ENCODE measurements at regions not wholly inside any gene's neighbourhood (a gene's known extent, or its start where the extent isn't known, plus 50 kb on each side); places are given as distances from the start of the nearest gene placed in this dataset.
"Not testable (repeated sequence)": the region's sequence is repeated elsewhere in the genome, so short reads cannot be mapped to it uniquely, and the experiment has no call there.

DNA sequence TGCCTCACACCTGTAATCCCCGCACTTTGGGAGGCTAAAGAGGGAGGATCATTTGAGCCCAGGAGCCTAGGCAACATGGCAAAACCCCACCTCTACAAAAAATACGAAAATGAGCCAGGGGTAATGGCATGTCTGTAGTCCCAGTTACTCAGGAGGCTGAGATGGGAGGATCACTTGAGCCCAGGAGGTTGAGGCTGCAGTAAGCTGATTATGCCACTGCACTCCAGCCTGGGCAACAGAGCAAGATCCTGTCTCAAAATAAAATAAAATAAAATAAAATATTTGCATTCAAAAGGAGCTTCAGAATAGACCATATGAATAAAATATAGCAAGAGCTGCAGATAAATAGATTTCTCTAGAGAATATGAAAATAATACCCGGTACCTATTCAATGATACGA is 71.5 kb upstream of the ATF7IP2 start:
- no peak for DNase-seq (ENCODE audit: low read depth in 2 of 2)

DNA sequence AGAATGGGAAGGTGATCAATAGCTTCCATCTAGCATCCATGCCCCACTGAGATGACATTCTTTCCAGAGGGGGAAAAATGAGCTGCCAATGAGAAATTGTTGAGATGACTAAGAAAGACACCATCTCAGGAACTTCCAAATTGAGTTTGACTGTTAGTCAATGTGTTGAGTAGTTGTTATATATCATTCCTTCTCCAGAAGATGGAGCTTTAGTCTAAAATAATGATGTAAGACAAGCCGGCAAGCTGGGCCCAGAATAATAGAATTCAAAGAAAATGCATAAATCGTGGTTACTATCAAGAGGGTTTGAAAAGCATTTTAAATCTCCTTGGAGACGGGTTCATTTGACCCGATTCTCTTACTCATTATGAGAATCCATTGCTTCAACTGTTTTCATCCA is 71.0 kb upstream of the ATF7IP2 start:
- no peak for DNase-seq (ENCODE audit: low read depth in 2 of 2)

DNA sequence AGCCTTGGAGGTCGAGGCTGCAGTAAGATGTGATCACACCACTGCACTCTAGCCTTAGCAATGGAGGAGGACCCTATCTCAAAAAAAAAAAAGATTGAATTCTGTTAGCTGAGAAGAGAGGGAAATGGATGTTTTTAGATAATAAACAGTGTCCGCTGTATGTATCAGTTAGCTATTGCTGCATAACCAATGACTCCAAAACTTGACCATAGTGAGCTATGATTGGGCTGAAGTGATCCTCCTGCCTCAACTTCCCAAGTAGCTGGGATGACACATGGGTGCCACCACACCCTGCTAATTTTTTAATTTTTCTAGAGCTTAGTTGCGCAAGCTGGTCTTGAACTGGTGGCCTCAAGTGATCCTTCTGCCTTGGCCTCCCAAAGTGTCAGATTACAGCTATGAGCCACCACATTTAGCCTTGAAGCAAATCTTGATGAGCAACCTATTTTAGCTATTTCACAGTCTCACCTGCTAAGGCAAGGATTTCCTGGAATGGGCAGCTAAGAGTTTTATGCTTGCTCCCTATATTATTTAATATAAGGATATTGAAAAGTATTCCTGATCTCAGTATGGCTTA is 68.3 kb upstream of the ATF7IP2 start:
- DNase-seq (ENCODE audit: low read depth in 2 of 2): no peak

DNA sequence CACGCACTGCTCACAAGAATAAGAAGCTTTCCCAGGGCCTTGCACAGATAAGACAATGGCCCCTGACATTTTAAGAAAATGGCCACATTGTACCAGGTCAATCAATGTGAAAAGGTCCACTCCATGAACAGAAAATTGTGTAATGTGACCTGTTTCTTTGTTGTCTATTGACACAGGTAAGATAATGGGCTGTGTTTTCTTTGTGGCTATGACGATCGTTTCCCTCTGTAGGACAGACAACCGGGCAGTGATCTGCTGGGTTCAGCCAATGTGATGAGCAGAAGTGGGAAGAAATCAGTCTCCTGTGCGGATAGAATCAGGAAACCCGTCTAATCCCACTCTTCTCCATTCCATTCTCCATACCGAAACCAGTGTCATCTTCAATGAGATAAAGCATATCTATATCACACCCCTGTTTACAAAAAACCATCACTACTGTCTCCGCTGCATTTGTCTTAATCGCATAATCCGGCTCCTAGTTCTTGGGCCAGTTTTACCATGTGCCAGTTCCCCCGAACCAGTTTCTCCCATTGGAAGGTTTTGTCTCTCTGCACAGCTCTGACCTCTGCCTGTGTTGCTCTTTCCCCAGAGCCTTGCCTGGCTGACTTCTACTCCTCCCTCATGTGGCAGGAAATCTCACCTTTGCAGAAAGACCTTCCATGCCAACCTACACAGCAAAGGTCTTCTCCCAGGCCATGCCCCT is 66.9 kb upstream of the ATF7IP2 start:
- DNase-seq (ENCODE audit: low read depth in 2 of 2): no peak

DNA sequence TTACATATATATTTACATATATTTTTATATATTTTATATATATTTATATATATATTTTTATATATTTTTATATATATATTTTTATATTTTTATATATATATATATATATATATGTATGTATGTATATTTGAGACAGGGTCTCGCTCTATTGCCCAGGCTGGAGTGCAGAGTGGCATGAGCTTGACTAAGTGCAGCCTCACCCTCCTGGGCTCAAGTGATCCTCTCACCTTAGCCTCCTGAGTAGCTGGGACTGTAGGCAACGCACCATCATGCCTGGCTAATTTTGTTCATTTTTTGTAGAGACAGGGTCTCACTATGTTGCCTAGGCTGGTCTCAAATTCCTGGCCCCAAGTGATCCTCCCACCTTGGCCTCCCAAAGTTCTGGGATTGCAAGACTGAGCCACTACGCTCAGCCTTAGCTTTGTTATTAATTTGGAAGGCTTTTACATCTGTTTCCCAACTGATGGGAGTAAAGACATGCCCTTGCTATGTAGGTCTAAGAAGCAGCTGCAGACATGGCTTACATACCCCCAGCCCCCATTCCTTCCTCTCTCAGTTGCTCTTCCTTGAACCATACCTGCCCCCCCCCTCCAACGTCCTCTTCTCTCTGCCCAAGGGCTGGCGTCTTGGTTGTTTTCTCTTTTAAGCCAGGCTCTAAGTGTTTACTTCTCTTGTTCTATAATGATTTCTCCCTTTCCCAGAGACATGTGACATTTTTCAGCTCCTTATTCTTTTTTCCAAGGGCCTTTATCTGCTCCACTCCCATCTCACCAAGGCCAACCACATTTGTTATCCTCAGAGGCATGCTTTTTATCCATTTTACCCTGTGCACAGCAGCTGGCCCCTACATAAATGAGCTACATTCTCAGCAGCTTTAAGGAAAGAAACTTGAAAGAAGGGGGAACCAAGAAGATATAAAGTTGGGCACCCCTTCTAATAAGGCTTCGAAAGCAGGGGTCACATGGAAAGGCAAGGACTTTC is 64.2 kb upstream of the ATF7IP2 start:
- DNase-seq (ENCODE audit: low read depth in 2 of 2): no peak

DNA sequence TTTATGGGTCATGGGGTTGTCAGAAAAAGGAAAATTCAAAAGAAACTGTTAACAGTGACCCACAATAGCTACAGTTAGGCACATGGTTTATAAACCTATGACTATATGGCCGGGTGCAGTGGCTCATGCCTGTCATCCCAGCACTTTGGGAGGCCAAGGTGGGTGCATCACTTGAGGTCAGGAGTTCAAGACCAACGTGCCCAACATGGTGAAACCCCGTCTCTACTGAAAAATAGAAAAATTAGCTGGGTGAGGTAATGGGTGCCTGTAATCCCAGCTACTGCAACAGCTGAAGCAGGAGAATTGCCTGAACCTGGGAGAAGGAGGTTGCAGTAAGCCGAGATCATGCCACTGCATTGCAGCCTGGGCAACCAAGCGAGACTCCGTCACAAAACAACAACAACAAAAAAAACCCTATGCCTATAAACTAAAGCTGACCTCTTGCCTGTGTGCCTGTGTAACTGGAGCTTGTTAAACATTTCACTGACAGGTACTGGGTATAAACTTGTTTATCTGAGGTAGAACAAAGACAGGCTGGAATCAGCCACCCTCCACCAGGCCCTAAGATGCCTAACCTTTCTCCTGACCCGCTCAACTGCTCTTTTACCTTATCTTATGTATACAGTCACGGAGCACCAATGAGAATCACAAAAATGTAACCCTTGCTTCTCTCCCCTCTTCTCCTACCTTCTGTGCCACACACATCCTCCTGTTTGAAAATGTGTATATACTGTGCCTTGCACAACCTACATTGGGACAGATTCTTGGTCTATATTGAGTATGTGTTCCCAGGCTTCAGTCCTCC is 62.9 kb upstream of the ATF7IP2 start:
- DNase-seq (ENCODE audit: low read depth in 2 of 2): no peak

DNA sequence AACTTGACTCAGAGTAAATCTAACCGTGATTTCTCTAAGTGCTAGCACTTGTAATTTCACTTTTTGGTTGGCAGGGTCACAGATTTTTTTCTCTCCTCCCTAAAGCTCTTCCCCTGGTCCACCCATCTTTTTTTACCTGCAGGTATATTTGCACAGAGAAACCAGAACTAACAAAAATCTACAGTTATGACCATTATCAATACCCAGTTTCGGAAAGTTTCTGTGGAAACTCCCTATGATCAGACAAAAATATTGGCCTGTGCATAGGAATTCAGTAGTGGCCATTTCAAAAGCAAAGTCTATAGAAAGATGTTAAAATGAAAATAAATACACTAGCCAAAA is 62.4 kb upstream of the ATF7IP2 start:
- DNase-seq (ENCODE audit: low read depth in 2 of 2): no peak

DNA sequence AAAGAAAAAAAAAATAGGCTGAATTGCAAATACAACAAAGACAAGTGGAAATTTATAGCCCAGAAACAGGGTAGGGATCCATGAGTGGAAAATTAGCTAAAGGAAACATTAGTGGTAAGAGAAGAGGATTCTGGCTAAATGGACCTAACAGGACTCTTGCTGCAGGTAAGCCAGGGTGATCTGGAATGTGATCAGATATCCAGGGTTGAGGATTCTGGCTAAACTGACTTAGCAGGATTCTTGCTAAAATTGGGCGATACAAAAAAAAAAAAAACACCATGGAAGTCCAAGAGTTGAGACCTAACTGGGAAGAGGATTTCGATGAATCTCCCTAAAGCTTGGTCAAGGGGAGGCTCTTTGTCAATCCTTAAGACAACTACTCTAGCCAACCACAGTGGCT is 61.7 kb upstream of the ATF7IP2 start:
- DNase-seq (ENCODE audit: low read depth in 2 of 2): no peak

DNA sequence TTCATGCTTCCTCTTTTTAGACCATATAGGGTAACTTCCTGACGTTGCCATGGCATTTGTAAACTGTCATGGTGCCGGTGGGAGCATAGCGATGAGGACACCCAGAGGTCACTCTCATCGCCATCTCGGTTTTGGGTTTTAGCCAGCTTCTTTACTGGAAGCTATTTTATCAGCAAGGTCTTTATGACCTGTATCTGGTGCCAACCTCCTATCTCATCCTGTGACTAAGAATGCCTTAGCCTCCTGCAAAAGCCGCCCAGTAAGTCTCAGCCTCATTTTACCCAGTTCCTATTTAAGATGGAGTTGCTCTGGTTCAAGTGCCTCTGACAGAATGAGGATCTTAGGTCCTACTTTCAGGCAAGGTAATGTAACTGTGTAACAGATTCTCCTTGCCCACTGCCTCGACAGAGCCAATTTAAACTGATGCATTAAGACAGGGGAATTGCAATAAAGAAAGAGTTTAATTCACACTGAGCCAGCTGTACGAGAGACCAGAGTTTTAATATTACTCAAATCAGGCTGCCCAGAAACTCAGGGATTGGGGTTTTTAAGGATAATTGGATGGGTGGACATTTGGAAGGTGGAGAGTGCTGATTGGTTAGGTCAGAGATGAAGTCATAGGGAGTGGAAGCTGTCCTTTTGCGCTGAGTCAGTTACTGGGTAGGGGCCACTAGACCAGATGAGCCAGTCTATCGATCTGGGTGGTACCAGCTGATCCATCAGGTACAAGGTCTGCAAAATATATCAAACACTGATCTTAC is 59.9 kb upstream of the ATF7IP2 start:
- DNase-seq (ENCODE audit: low read depth in 2 of 2): no peak

DNA sequence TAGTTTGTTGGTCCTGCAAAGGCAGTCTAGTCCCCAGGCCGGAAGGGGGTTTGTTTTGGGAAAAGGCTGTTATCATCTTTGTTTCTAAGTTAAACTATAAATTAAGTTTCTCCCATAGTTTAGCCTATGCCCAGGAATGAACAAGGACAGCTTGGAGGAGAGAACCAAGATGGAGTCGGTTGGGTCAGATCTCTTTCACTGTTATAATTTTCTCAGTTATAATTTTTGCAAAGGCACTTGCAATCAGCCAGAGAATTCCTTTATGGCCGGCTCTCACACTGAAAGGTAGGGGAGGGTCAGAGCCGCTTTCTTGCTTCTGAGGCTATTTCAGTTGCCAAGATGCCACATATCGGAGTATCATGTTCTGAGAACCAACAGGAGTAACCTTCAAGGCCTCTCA is 59.2 kb upstream of the ATF7IP2 start:
- DNase-seq (ENCODE audit: low read depth in 2 of 2): no peak

DNA sequence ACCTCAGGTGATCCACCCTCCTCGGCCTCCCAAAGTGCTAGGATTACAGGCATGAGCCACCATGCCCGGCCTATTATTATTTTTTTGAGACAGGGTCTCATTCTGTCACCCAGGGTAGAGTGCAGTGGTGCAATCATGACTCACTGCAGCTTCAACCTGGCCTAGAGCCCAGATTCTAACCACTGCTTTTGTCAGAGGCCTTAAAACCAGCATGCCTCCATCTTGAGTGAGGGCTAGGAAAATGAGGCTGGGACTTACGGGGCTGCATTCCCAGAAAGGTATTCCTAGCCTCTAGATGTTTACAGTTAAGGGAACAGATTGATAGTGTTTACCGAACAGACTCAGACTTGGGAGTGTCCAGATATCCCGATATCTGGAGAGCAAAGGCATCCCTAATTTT is 57.6 kb upstream of the ATF7IP2 start:
- not testable (repeated sequence) for DNase-seq (ENCODE audit: low read depth in 2 of 2)

DNA sequence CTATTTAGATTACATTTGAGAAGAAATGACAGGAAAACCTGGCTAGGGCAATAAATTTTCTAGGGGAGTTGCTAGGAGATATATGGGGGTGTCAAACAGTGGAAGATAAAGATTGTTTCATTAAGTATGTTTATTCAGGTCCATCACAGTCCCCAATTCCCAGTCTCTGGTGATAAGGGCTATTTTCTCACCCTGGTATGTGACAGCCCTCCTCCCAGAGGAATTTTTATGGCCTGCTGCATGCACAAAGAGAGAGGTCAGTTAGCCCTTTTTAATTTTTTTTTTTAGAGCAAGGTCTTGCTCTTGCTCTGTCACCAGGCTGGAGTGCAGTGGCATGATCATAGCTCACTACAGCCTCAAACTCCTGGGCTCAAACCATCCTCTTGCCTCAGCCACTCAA is 53.6 kb upstream of the ATF7IP2 start:
- no peak for DNase-seq (ENCODE audit: low read depth in 2 of 2)

DNA sequence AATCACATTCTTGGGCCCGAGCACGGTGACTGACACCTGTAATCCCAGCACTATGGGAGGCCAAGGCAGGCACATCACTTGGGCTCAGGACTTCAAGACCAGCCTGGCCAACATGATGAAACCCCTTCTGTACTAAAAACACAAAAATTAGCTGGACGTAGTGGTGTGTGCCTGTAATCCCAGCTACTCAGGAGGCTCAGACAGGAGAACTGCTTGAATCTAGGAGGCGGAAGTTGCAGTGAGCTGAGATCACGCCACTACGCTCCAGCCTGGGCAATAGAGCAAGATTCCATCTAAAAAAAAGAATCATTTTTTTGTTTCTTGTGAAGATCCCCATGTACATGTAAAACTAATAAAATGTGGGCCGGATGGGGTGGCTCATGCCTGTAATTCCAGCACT is 53.1 kb upstream of the ATF7IP2 start:
- no peak for DNase-seq (ENCODE audit: low read depth in 2 of 2)

DNA sequence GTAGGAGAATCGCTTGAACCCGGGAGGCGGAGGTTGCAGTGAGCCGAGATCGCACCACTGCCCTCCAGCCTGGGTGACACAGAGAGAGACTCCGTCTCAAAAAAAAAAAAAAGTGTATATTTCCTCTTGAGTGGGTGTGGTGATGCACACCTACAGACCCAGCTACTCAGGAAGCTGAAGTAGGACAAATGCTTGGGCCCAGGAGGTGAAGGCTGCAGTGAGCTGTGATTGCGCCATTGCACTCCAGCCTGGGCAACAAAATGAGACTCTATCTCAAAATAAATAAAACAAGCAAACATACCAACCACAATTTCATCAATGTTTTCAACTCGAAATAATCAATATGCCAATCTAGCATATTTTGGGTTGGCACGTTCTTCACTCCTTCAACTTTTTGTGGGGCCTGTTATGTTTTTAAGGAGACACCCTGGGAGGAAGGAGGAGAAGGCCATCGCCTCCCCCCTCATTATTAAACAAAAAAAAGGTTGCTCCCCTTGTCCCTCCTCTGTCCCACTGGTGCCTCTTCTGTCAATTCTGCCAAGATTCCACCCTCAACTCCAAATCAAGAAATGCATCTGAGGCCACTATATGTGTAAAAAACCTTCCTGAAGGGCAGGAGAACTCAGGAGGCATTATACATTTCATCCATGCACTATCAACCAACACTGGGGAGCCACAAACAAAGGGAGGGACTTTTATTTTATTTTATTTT is 52.4 kb upstream of the ATF7IP2 start:
- DNase-seq (ENCODE audit: low read depth in 2 of 2): no peak

DNA sequence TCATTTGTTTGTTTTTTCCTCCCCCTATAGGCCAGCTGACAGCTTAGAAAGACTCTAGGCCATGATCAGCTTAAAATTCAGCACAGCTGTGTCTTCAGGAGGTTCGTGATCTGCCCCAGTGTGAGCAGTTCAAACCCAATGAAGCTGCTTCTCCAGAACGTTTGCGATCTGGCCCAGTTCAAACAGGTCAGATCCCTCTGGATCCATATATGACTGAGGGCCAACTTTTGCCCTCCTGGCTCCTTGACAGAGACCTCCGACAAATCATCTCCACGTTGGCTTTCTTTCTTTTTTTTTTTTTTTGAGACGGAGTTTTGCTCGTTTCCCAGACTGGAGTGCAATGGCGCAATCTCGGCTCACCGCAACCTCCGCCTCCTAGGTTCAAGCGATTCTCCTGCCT is 50.2 kb upstream of the ATF7IP2 start:
- no peak for DNase-seq (ENCODE audit: low read depth in 2 of 2)
